Stimulated activated CD4-positive, alpha-beta T cell treated with anti-CD3 and anti-CD28 coated beads, Interleukin-12 subunit alpha, Interleukin-12 subunit beta, amount 100 ng/mL, for 48 hours (primary cell): ENCODE measurements at regions not wholly inside any gene's neighbourhood (a gene's known extent, or its start where the extent isn't known, plus 50 kb on each side); places are given as distances from the start of the nearest gene placed in this dataset.

Experiments
- DNase-seq, 3 donors: peaks; one replicate each; pipeline ENCODE4 v3.0.0-alpha.2; 2020; ENCODE audit warnings: low read depth in 2 of 3, low spot score in 1 of 3

- DNase-seq: no peak
Measured at GRCh38 chr2:226403369-226403768, 396.3 kb downstream of the IRS1 start.

- no peak for DNase-seq
Measured at GRCh38 chr2:226399006-226399405, 400.6 kb downstream of the IRS1 start.

DNA sequence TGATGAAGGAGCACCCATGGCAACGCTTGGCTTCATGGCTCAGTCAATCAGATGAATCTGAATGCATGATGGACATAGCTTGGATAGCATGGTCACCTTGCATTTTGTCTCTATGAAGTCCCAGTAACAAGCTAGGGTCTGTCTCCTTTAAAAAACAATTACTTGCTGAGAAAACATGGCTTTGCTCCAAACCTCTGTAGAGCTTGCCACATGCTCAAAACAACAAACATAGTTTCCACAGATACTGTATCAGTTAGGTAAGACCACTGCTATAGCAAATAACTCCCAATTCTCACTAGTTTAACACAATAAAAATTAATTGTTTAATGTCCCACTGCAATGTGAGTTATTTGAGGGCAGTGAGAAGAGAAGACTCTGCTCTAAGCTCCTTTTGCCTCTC, 401.0 kb downstream of the IRS1 start:
- DNase-seq: no peak

- DNase-seq: no peak
Measured at GRCh38 chr2:226396541-226396940, 403.1 kb downstream of the IRS1 start.

DNA sequence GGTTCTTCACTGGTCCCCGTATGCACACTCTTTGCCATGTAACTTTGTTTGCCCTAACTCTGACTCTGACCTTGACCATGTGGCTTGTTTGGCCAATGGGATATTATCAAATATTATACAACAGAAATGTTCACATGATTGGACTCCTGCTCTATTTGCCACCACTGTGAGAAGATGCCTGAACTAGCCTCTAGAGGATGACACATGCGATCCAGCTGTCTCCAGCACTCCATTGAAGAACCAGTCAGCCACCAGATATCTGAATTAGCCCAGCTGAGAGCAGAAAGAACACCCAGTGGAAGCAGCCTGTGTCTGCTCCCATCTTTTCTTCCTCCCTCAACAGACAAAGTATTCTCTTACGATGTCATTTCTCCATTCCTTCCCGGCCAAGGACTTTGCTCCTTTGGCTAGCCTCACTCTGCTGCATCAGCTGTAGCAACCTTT, 412.1 kb downstream of the IRS1 start:
- no peak for DNase-seq

GRCh38 chr2:226383461-226383860, 416.2 kb downstream of the IRS1 start:
- DNase-seq: no peak

- no peak for DNase-seq
Measured at GRCh38 chr2:226380679-226381078, 418.9 kb downstream of the IRS1 start.

- DNase-seq: no peak
Measured at GRCh38 chr2:226378753-226379705, 420.6 kb downstream of the IRS1 start.

- DNase-seq: no peak
Measured at GRCh38 chr2:226376516-226377180, 423.0 kb downstream of the IRS1 start.

DNA sequence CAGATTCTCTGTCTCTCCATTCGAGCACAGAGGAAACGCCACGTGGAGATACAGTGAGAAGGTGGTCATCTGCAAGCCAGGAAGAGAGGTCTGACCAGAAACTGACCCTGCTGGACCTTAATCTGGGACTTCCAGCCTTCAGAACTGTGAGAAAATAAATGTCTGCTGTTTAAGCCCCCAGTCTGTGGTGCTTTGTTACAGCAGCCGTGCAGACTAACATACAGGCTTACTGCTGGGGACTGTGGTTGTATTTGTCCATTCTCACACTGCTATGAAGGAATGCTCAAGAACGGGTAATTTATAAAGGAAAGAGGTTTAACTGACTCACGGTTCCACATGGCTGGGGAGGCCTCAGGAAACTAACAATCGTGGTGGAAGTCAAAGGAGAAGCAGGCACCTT, 432.7 kb downstream of the IRS1 start:
- no peak for DNase-seq

GRCh38 chr2:226364217-226364616, 435.4 kb downstream of the IRS1 start:
- no peak for DNase-seq

GRCh38 chr2:226362980-226363379, 436.6 kb downstream of the IRS1 start:
- no peak for DNase-seq

DNA sequence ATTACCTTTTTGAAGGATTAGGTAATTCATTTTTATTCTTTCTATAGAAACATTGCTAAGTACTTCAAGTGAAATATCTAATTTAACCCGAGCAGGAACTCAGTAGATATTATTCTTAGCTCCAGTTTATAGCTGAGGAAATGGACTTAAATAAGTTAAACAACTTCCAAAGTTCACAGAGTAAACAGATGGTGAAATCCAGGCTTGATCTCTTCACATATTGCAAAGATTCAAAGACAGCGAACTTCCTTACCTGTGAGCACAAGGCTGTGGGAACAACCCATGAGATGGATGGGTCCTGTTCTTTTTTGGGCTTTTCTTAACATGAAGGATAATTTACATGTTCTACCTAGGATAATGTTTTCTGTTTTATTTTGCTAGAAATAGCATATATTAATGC, 439.0 kb downstream of the IRS1 start:
- no peak for DNase-seq

GRCh38 chr2:226358688-226359087, 440.9 kb downstream of the IRS1 start:
- DNase-seq: no peak

GRCh38 chr2:226357816-226358215, 441.8 kb downstream of the IRS1 start:
- DNase-seq: no peak

- no peak for DNase-seq
Measured at GRCh38 chr2:226355600-226355999, 444.0 kb downstream of the IRS1 start.

DNA sequence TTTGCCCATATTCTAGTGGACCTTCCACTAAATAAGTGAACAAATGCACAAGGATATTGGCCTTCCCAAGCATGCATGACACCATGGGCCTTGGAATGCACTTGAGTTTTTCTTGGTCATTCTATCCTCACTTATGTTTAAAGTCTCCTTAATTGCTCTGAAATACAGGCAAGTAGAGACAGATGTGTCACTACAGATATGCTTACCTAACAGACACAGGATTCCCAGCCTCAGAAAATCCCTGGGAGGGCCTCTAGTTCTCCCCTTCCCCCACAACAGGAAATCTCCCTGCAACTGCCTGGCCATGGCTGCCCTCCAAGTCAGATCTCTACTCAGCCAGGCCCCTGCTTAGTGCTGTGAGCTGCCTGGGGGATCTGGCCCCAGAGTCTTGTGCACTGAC, 445.2 kb downstream of the IRS1 start:
- DNase-seq: no peak

DNA sequence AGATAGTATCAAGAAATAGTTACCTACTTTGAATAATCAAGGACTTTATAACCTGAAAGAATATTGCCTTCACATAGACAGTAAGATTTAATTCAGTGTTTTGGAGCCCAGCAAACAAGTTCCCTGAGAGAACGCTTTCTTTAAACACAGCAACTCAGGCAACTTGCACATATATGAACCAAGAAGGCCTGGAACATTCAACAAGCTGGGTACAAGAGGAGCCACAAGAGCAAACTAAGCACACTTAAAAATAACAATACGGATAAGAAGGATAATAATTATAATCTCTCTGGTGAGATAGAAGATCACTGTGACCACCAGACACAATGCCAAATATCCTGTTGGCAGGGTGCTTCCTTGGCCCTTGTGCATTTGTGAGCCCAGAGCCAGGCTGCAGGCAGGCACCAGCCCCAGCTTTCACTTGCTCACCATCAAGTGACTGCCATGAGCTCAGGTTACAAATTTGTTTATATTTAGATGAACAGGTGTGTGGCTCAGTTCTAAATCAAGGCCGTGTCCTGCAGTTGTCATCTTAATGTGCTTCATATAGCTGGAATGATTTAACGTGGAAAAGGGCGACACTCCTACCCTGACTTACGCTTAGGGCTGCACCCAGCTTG, 446.6 kb downstream of the IRS1 start:
- DNase-seq: no peak

DNA sequence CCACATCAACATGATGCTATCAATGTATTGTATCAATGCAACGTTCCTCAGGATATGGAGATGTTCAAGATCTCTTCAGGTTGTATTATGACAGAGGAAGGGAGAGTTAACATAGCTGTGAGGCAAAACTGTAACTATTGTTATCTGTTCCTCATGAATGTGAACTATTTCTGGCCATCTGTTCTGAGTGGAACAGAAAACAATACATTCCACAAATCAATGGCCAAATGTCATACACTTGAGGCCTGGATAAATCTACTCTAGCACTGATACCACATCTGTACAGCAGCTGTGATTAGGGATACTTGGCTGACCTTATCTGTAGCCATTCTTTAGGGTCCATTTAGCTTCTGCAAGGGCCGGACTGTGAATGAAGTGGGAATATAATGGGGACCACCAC, 447.9 kb downstream of the IRS1 start:
- DNase-seq: no peak

DNA sequence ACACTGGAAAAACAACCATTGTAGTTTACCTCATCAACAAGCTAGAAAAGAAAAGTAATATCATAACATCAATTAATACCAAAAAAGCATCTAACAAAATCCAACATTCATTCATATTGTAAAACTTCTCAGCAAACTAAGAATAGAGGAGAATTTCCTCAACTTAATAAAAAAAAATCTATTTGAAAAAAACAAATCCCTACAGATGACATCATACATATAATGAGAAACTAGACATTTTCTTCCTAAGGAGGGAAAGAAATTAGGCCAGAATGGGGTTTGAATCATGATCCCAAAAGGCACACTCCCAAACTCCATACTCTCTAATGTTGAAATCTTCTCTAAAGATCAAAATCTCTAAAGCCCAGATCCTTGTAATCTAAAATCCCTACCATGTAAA, 460.0 kb downstream of the IRS1 start:
- DNase-seq: no peak

DNA sequence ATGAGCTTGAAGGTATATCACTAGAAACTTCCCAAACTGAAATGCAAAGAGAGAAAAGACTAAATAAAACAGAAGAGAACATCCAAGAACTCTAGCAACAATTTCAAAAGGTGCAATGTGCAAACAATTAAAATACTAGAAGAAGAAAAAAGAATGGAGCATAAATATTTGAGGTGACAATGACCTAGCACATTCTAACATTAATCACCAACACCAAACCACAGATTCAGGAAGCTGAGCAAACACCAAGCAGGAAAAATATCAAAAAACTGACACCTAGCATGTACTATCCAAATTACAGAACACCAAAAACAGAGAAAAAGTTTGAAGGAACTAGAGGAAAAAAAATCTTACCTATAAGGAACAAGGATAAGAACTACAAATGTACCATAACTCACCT, 460.8 kb downstream of the IRS1 start:
- no peak for DNase-seq
